GM12873 (cell line): ENCODE measurements at regions not wholly inside any gene's neighbourhood (a gene's known extent, or its start where the extent isn't known, plus 50 kb on each side); places are given as distances from the start of the nearest gene placed in this dataset.

ENCODE experiments used
- CTCF ChIP-seq: IDR thresholded peaks from 2 replicates; pipeline ENCODE4 v1.5.1; 2012; ENCODE audit warnings: low read depth, mild to moderate bottlenecking, moderate library complexity, low read length, control low read depth; ENCODE audit not compliant: insufficient read depth; ENCODE audit errors: missing control alignments

GRCh38 chr2:5254791-5255332, 437.3 kb upstream of the SOX11 start:
- TF ChIP-seq CTCF: no peak

GRCh38 chr2:5263291-5263690, 428.9 kb upstream of the SOX11 start:
- no peak for TF ChIP-seq CTCF

DNA sequence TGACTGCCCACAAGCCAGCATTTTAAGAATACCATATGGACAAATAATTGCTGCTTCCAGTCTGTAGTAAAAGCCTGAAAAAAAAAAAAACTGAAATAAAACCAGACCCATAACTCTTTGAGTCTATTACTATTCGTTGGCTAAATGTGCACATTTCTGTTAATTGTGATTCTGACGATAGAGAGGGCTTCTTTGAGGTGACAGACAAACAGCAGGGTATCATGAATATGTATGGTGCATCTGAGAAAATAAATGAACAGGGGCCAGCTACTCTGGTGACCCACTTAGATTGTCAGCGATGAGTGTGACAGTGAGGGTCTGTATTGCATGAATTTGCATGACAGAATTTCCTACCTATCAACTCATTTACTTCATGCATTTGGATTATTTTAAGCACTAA, 427.8 kb upstream of the SOX11 start:
- no peak for TF ChIP-seq CTCF

GRCh38 chr2:5285061-5285460, 407.1 kb upstream of the SOX11 start:
- no peak for TF ChIP-seq CTCF

DNA sequence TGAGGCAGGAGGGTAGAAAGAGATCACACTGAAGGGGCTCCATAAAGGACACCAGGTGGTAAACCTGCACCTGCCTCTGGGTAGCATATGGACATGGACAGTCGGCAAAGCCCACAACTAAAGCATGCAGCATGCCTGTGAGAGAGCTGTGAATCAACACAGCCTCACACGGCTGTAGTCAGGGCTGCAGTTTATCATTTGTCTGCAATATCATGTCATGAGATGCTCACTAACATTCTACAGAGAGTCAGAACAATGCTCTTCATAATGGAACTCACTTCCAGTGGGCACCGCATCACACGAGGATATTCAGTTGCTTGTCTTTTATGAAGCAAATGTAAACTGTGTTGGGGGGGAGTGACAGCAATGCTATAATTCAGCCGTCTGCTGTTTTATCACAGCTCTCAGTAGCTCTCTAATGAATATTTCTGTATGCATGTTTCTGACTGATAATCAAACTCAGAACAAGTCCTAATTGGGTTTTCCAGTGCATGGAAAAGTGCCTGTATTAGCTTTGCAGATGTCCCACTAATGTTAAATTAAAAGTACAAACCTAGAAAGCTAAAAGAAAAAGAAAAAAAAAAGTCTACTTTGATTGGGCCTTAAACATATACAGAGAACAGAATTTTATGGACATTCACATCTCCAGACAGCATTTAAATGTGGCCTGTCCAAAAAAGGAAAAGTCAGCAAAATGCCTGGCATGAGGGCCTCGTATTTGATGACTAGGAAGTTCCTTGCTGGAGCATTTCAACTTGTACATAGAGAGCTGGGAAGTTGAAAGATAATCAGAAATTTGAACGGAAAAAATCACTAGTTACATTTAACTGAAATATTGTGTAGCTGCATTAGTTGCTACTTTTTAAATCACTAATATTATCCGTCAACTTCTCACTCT, 406.1 kb upstream of the SOX11 start:
- TF ChIP-seq CTCF: no peak

DNA sequence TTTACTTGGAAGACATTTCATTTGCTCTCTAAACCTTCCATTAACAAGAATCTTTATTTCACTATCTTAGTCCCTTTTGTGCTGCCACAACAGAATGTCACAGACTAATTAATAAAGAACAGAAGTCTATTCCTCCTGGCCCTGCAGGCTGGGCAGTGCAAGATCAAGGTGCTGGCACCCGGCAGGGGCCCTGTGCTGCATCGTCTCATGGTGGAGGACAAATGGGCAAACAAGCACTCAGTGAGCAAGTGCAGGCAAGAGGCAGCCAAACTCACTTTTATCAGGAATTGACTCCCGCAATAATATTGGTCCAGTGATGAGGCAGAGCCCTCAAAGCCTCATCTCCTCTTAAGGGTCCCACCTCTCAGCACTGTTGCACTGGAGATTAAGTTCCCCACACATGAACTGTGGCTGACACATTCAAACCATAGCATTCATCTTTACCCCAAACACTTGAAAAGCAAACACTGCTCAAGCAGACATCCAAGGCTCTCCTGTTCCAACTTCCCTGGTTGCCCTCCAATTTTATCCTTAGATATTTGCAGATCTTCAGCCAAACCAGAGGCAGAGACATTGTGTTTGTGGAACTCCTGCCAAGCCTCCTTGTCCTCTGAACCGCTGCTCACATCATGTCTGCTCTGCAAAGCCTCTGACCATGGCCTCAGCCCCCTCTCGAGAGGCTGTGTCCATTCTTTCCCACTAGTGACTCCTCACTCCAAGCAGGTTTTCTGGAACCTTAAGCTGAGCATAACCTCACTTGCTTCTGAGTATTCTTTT, 404.4 kb upstream of the SOX11 start:
- no peak for TF ChIP-seq CTCF
